ENCODE measurements at regions not wholly inside any gene's neighbourhood (a gene's known extent, or its start where the extent isn't known, plus 50 kb on each side); places are given as distances from the start of the nearest gene placed in this dataset.
A peak's percentile ranks its signal among the peaks of the same experiment; 100 is the strongest.

DNA sequence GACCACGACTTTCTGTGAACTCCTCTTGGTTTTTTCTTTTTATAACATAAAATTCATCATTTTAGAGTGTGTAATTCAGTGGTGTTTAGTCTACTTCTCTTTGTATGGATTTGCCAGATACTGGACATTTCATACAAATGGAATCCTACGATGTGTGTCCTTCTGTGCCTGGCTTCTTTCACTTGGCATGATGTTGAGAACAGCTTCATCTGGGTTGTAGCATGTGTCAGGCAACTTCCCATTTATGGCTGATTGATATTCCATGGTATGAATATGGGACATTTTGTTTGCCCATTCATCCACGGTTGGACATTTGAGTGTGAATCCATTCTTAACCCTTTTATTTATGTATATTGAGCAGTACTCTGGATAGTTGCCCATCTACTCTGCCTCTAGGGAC is 82.7 kb upstream of the KLF13 start:
- TF ChIP-seq, protein P1, sequence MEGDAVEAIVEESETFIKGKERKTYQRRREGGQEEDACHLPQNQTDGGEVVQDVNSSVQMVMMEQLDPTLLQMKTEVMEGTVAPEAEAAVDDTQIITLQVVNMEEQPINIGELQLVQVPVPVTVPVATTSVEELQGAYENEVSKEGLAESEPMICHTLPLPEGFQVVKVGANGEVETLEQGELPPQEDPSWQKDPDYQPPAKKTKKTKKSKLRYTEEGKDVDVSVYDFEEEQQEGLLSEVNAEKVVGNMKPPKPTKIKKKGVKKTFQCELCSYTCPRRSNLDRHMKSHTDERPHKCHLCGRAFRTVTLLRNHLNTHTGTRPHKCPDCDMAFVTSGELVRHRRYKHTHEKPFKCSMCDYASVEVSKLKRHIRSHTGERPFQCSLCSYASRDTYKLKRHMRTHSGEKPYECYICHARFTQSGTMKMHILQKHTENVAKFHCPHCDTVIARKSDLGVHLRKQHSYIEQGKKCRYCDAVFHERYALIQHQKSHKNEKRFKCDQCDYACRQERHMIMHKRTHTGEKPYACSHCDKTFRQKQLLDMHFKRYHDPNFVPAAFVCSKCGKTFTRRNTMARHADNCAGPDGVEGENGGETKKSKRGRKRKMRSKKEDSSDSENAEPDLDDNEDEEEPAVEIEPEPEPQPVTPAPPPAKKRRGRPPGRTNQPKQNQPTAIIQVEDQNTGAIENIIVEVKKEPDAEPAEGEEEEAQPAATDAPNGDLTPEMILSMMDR (IDR thresholded peaks at IDR 0.05), result no peak
- TF ChIP-seq POLR2AphosphoS5 (IDR thresholded peaks at IDR 0.05) (peak; percentile 53 to 81 (median 71)), POLR2A (IDR thresholded peaks at IDR 0.05) (no peak)

Data from transverse colon (tissue), 4 donors.